Gastroesophageal sphincter (tissue), 3 donors: ENCODE measurements at regions not wholly inside any gene's neighbourhood (a gene's known extent, or its start where the extent isn't known, plus 50 kb on each side); places are given as distances from the start of the nearest gene placed in this dataset.

ENCODE experiments used
- CTCF ChIP-seq, 4 experiments: fragments of 200-600 bp in 2 of 4; fragments of 450-650 bp in 2 of 4; sonication (generic) in 1 of 4; IDR thresholded peaks; one replicate each; pipeline ENCODE4 v1.5.1; 2017 to 2019; ENCODE audit warnings: antibody characterized with exemption in 4 of 4, mild to moderate bottlenecking in 2 of 4, moderate library complexity in 2 of 4
- EP300 ChIP-seq: sonication (generic); formaldehyde crosslinking; IDR thresholded peaks from one replicate; pipeline ENCODE4 v1.6.1; 2017; ENCODE audit warnings: antibody characterized with exemption, mild to moderate bottlenecking
- POLR2A ChIP-seq, 2 donors: fragments of 450-650 bp; IDR thresholded peaks; one replicate each; pipeline ENCODE4 v1.6.1; 2017; ENCODE audit warnings: antibody characterized with exemption in 2 of 2, mild to moderate bottlenecking in 2 of 2, moderate library complexity in 1 of 2
- POLR2AphosphoS5 ChIP-seq: sonication (generic); formaldehyde crosslinking; IDR thresholded peaks from one replicate; pipeline ENCODE4 v1.6.1; 2017; ENCODE audit warnings: antibody characterized with exemption

DNA sequence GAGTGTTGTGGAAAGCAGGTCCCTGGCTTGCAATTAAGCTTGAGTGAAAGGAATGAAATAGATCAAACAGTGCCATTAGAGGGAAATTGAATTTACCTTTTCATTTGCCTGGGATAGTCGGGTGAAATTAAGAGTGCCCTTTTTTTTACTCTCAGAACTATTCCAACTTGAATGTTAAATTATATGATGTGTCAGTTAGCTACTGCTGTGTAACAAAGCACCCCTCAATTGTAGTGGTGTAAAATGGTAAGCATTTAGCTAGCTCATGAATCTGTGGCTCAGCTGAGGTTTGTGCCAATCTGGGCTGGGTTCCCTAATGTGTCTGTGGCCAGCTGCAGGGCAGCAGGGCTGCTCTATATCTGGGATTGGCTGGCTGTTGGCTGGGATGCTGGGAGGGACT is 571.4 kb downstream of the MN1 start:
- TF ChIP-seq CTCF (IDR thresholded peaks at IDR 0.05) (no peak), POLR2AphosphoS5 (no peak), POLR2A (IDR thresholded peaks at IDR 0.05) (no peak), EP300 (no peak)
